Body of pancreas (tissue), 4 donors: ENCODE measurements at regions not wholly inside any gene's neighbourhood (a gene's known extent, or its start where the extent isn't known, plus 50 kb on each side); places are given as distances from the start of the nearest gene placed in this dataset.

Experiments used
- CTCF ChIP-seq, 7 experiments: fragments of 450-650 bp in 4 of 7; fragments of 200-600 bp in 3 of 7; sonication (generic) in 3 of 7; IDR thresholded peaks; one replicate each; pipeline ENCODE4 v1.5.1; 2016 to 2019; ENCODE audit warnings: antibody characterized with exemption in 7 of 7
- POLR2A ChIP-seq, 3 donors: fragments of 450-650 bp; IDR thresholded peaks; one replicate each; pipeline ENCODE4 v1.6.1; 2016; ENCODE audit warnings: antibody characterized with exemption in 3 of 3, mild to moderate bottlenecking in 2 of 3

GRCh38 chr4:86544310-86544966 is 49.7 kb upstream of the PTPN13 start:
- TF ChIP-seq CTCF (IDR thresholded peaks at IDR 0.05) (no peak), POLR2A (IDR thresholded peaks at IDR 0.05) (no peak)
